AML-193 (cell line): ENCODE measurements at regions not wholly inside any gene's neighbourhood (a gene's known extent, or its start where the extent isn't known, plus 50 kb on each side); places are given as distances from the start of the nearest gene placed in this dataset.
"Not testable (repeated sequence)": the region's sequence is repeated elsewhere in the genome, so short reads cannot be mapped to it uniquely, and the experiment has no call there.

Experiments used
- DNase-seq, 2 experiments: peaks; one replicate each; lab custom pipeline; 2025; lab: John Stamatoyannopoulos, UW

GRCh38 chr4:15163284-15163645 is 161.0 kb downstream of the CPEB2 start:
- no peak for DNase-seq

GRCh38 chr4:15164571-15164970 is 162.3 kb downstream of the CPEB2 start:
- DNase-seq, result no peak

DNA sequence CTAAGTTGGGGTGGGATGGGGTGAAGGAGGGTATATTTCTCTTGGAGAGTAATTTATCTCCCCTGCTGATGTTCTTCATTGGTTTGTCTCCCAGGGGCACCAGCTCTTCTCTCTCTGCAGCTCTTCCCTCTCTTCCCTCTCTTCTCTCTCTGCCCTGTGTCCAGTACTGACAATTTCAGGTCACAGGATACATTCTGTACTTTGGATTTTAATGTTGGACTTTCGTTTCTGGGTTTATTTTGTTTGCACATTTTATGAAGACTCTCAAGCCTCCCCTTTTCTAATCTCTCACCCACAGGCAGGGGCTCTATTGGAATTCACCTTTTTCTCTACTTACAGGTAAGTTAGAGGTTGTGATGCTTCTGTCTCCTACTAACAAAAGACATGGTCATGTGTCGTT is 165.5 kb downstream of the CPEB2 start:
- DNase-seq, result no peak

DNA sequence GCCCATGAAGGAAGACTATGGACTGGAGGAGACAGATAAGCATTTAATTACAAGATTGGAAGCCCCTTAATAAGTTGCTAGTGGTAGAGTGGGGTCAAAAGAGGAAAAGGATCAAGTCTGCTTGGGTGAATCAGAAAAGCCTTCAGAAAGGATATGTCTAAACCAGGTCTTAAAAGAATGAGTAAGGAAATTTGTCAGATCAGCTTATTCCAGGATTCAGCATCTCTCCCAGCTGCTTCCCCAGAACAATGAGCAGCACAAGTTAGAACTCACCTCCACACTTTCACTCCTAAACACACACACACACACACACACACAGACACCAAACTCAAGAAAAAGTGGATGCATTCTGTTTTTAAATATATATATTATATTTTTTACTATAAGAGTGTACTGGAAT is 166.5 kb downstream of the CPEB2 start:
- DNase-seq, result no peak

DNA sequence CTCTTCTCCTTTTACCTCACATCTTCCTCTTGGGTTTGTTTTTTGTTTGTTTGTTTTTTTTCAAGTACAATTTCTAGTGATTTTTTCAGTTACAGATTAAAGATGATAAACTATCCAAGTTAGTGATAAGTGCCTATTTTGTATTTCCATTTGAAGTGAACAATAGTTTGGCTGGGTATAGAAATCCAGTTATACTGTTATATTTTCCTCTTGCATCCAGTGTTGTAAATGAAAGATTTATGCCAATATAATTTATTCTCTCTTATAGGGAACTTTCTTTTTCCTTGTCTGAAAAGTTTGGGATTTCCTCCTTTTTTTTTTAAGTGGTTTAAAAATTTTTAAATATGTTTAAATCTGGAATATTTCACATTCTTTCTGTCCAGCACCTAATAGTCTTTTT is 169.4 kb downstream of the CPEB2 start:
- no peak for DNase-seq

- DNase-seq, result no peak
These were observed 171.0 kb downstream of the CPEB2 start for GRCh38 chr4:15173251-15173650.

GRCh38 chr4:15174168-15174567 is 171.9 kb downstream of the CPEB2 start:
- DNase-seq, result not testable (repeated sequence)

- not testable (repeated sequence) for DNase-seq
These were observed 177.6 kb downstream of the CPEB2 start for GRCh38 chr4:15179842-15180241.

DNA sequence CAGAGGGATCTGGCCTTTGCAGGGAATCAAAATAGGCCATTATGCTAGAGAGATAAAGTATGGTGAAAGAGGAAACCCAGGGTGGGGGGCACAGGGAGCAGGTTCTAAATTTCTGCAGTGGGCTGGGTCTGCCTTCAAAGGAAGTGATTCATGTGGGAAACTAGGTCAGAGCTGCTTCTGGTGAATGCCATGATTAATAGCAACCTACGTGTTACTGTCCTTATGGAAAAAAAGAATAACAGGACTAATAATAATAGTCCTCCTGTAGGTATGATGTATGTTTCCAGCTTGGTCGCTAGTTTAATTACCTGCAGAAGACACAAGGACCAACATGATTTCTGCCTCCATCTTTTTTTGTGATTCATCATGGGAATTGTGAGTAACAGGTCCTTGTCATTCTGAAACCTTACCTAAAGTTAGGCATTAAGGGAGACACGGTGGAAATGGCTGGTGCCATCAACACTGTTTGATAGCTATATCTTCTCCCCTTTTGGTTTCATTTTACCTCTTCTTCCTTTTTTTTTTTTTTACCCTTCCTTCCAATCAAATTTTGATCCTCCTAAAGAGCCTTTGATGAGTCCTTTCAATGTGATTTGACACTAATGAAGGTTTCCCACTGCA is 180.4 kb downstream of the CPEB2 start:
- DNase-seq, result no peak

DNA sequence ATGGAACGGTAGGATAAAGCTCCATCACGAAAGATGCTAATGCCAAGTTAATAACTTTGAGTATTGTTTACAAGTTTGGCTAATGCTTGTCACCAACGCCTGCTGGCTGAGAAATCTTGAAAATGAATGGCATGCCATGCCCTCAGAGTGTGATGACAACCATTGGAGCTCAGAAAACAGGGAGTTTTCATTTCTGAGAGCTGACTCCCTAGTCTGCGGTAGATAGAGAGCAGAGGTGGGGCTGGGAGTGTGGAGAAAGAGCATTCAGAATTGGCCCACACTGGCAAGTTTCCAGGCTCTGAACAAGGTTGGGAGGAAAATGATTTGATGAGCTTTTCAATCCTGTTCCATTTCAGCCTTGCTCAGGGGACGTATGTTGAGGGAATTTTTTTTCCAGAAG is 183.9 kb downstream of the CPEB2 start:
- DNase-seq, result no peak

GRCh38 chr4:15186806-15187205 is 184.5 kb downstream of the CPEB2 start:
- no peak for DNase-seq

DNA sequence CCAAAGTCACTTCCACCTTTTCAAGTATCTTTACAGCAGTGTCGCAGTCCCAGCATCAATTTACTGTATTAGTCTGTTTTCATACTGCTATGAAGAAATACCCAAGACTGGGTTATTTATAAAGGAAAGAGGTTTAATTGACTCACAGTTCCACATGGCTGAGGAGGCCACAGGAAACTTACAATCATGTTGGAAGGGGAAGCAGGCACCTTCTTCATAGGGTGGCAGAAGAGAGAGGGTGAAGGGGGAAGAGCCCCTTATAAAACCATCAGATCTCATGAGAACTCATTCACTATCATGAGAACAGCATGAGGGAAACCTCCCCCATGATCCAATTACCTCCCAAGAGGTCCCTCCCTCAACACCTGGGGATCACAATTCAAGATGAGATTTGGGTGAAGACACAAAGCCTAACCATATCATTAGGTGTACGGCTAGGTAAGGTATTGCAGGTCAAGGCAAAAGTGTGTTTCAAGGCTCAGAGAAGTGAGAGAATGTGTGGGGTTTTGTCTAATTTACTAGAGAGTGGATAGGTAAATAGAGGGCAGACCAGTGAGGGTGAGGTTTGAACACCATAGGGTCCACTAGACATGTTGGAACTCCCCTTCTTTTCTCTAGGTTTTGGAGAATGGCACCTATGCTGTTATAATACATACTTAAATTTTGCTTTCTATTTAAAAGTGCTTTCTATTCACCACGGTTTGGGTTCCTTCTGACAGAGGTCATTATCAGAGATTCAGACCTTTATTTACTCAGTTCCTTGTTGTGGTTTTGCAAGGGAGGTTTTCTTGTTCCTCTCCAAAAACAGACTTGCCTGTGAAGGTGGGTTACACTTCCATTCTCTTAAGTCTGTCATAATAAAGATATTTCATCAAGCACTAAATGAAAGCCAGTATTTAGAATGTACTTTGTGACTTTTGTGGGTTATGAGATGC is 186.6 kb downstream of the CPEB2 start:
- no peak for DNase-seq

DNA sequence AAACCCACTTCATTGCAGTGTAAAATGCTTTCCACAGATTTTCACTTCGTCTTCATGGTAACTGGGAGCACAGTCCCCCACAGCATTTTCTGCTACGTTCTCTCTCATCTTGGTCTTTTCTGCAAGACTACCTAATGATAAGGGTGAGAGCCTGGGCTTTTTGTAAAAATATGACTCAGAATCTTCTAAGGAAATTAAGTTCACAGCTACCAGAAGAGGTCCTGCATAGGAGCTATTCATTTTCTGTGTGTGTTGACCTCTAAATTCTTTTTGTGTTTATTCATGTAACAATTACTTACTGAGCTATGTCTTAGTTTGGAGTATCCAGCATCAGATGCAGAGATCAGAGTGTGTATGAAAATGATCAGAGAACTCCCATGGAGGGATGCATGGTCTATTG is 192.2 kb downstream of the CPEB2 start:
- DNase-seq, result no peak

DNA sequence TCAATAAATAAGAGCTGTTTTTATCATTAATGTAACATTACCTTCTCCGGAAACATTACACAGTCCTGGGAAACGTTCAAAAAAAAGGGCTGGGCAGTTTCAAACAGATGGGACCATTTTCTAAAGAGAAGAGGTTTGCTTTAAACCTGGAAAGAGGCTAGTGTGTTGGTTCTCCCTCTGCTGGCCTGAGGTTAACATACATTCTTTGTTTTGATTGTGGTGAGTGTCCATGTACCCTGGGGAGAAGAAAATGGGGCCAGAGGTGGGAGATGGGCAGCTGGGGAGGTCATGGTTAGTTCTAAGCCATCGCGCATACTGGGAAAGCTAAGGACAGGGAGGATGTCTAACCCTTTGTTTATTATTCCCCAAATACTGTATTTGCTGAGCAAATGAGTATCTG is 194.7 kb downstream of the CPEB2 start:
- DNase-seq, result peak in 1 of 2 experiments; percentile 6

DNA sequence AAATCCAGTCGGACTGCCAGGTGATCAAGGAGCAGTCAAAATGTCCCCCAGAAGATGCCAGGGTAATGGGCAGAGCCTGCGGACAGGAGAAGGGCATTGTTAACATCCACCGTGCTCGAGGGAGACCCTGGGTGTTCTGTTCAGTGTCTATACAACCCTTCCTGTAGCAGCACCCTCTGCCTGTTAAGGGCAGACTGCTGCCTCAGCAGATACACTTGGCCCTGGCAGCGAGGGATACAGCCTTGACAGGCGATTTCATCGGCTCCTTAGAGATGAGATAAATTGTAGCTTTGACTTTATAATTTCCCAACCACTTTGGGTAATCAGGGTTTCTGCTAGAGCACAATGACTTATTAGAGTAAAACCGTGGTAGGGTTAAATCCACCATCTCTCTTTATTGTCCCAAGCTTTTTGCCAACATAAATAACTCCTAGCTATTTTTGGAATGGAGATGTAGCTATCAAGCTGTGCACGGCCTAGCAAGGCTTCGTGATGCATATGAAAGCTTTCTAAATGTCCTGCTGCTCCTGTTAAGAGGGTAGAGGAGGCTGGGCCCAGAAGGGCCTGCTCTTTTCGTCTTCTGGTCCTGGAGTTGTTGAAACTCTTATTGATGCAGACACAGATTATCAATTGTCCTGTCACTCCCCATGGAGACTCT is 195.9 kb downstream of the CPEB2 start:
- DNase-seq, result no peak

GRCh38 chr4:15201782-15202181 is 199.5 kb downstream of the CPEB2 start:
- DNase-seq, result no peak

DNA sequence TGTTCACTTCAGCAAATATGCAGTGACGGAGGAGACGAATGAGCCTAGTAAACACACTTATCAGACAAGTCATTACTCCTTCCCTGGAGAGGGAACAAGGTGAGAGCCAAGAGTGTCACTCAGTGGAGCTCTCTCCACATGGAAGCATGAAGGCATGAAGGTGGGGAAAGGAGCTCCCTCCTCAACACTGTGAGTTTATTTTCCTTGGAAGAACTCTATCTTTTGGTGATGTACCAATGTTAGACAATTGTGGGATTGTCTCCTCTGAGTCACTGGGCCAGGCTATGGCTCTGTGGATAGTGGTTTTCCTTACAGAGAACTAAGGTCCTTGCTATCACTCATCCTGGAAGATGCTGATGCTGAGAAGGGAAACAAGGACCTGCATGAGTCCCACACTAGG is 200.2 kb downstream of the CPEB2 start:
- no peak for DNase-seq

DNA sequence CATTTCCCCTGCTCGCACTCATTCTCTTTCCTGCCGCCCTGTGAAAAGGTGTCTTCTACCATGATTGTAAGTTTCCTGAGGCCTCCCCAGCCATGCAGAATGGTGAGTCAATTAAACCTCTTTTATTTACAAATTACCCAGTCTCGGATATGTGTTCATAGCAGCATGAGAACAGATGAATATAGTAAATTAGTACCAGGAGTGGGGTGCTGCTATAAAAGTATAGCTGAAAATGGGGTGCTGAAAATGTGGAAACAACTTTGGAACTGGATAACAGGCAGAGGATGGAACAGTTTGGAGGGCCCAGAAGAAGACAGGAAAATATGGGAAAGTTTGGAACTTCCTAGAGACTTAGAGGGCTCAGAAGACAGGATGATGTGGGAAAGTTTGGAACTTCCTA is 204.2 kb downstream of the CPEB2 start:
- DNase-seq, result not testable (repeated sequence)

- DNase-seq, result no peak
These were observed 211.2 kb downstream of the CPEB2 start for GRCh38 chr4:15213302-15213970.

DNA sequence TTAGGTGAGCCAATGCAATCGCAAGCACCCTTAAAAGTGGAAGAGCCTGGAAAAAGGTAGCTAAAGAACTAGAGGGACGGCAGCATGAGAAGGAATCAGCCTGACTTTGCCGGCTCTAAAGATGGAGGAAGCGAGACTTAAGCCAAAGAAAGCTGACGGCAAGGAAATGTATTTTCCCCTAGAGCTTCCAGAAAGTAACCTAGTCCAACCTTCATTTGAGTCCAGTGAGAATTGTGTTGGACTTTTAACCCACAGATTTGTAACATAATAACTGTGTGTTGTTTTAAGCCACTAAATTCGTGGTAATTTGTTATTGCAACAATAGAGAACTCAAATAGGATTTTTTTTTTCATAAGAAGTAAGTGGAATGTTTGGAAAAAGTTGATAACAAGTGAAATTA is 212.7 kb upstream of the C1QTNF7 start:
- DNase-seq, result no peak

GRCh38 chr4:15226203-15226602 is 201.6 kb upstream of the C1QTNF7 start:
- no peak for DNase-seq

- peak; percentile 65 to 75 for DNase-seq
These were observed 196.4 kb upstream of the C1QTNF7 start for GRCh38 chr4:15231265-15232091.
